ENCODE measurements at regions not wholly inside any gene's neighbourhood (a gene's known extent, or its start where the extent isn't known, plus 50 kb on each side); places are given as distances from the start of the nearest gene placed in this dataset.

DNA sequence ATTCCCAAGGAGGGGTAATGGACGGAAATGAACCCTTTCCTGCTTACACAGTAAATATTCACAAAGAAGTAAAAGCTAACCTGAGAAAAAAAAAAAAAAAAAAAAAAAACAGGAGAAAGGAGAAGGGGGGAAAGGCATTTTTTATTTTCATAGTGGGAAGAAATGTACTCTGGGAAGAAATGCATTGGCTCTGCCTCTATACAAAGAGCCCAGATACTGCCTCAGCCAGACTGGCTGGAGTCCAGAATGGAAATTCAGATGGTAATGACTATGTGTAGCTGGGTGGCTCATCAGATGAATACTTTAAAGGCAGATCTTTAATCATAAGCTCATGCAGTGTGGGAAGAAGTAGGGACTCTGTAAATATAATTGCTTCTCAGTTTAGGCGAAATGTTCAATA is 124.9 kb upstream of the ZNF608 start:
- TF ChIP-seq, protein P1, sequence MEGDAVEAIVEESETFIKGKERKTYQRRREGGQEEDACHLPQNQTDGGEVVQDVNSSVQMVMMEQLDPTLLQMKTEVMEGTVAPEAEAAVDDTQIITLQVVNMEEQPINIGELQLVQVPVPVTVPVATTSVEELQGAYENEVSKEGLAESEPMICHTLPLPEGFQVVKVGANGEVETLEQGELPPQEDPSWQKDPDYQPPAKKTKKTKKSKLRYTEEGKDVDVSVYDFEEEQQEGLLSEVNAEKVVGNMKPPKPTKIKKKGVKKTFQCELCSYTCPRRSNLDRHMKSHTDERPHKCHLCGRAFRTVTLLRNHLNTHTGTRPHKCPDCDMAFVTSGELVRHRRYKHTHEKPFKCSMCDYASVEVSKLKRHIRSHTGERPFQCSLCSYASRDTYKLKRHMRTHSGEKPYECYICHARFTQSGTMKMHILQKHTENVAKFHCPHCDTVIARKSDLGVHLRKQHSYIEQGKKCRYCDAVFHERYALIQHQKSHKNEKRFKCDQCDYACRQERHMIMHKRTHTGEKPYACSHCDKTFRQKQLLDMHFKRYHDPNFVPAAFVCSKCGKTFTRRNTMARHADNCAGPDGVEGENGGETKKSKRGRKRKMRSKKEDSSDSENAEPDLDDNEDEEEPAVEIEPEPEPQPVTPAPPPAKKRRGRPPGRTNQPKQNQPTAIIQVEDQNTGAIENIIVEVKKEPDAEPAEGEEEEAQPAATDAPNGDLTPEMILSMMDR (IDR thresholded peaks at IDR 0.05) = no peak
- ATAC-seq (ENCODE audit: low FRiP score) (no peak), DNase-seq (ENCODE audit: low spot score) (no peak)

DNA sequence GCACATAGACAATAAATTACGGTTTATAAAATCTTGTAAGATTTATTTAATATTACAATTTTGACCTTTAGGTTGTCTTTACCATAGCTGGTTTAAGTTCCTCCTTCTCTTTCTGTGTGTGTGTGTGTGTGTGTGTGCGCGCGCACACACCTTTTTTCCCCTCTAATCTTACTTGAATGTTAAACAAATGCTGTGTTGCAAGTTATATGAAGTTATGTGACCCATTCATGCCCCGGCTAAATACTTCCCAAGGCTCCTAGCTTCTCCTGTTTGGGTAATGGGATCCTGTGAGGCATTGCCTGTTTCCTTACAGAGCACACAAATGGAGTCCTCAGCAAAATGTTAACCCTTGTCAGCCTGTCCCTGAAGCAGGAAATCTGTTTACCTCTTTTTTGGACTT is 125.6 kb upstream of the ZNF608 start:
- TF ChIP-seq, protein P1 (IDR thresholded peaks at IDR 0.05) = no peak
- no peak for DNase-seq (ENCODE audit: low spot score)
- ATAC-seq (ENCODE audit: low FRiP score) = no peak

DNA sequence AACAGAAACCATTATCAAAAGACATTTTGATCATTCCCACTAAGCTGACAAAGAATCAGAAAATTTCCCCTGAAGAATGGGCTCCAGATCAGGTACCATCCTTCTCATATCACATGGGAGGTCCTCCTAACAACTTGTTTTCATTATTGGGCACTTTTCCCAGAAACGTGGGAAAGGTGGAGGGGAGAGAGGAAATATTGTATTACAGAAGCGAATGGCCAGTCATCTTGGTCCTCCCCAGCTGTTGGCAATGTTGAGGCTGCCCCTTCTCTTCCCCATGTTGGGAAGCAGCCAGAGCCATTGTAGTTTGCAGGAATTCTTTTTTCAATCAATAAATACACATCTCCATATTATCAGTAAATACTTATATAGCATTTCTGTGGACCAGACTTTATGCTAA is 126.2 kb upstream of the ZNF608 start:
- ATAC-seq (ENCODE audit: low FRiP score) = no peak
- no peak for DNase-seq (ENCODE audit: low spot score)
- TF ChIP-seq, protein P1 (IDR thresholded peaks at IDR 0.05) = no peak

DNA sequence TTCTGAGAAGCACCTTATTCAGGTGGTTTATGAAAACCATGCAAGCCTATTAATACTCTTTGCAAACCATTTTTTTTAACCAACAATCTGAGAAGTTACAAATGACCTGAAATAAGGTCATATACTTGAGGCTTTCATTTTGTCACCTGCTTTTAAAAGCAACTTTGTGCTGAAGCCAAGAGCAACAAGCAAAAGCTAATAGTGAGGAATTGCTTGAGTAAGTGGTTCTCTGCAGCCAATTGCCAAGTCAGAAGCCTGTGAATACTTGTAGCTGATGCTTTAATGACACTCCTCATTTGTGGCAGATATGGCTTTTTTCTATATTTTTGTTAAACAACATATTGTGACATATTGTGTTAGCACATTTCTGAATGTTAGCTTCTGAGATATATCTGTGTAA is 126.7 kb upstream of the ZNF608 start:
- TF ChIP-seq, protein P1 (IDR thresholded peaks at IDR 0.05) = no peak
- ATAC-seq (ENCODE audit: low FRiP score) (no peak), DNase-seq (ENCODE audit: low spot score) (no peak)

DNA sequence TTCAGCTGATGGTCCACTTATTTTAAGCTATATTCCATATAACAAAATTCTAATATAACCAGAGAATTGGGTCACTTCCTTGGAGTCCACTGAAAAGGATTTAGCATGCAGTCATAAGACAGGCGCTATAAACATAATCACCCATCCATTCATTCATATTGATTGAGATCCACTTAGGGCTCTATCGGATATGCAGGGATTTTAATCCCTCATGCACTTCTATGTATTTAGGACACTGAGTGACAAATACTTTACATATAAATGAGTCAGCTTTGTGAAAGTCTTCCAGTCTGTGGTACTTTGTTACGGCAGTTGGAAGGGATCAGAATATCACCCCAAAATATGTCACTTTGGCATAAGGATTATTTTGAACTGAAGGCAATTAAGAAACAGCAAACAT is 127.3 kb upstream of the ZNF608 start:
- no peak for DNase-seq (ENCODE audit: low spot score)
- ATAC-seq (ENCODE audit: low FRiP score) = no peak
- TF ChIP-seq, protein P1 (IDR thresholded peaks at IDR 0.05) = no peak

DNA sequence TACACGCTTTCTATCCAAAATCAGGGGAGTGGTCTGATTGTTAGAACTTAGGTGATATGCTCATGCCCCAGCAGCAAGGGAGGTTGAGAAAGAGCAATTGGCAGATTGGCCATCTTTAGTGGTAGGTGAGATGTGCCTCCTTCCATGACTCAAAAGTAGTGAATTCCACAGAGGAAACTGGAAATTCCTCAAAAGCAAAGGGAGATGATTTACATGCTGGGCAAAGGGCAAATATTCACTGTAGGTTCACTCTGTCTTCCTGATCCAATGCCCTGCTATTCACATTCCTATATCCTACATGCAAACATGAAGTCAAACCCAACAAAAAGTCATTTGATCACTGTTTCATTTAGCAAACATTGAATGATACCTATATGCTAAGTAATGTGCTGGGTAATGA is 130.1 kb upstream of the ZNF608 start:
- ATAC-seq (ENCODE audit: low FRiP score) (no peak), DNase-seq (ENCODE audit: low spot score) (no peak)
- TF ChIP-seq, protein P1 (IDR thresholded peaks at IDR 0.05) = no peak

DNA sequence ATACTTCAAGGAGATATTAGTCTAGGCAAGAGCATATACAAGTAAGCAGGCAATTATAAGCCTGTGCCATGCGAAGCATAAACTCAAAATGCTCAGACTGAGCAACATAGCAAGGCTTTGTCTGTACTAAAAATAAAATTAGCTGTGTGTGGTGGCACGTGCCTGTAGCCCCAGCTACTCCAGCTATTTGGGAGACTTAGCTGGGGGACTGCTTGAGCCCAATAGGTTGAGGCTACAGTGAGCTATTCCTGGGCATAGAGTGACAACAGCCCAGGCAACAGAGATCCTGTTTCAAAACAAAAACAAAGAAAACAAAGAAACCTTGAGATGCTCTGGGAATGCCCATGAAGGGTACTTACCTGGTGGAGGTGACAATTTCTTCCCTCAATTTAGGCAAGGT is 130.5 kb upstream of the ZNF608 start:
- DNase-seq (ENCODE audit: low spot score) (no peak), ATAC-seq (ENCODE audit: low FRiP score) (no peak)
- TF ChIP-seq, protein P1 (IDR thresholded peaks at IDR 0.05) = no peak

Data from omental fat pad (tissue), 3 donors.